PC-9 (cell line): ENCODE measurements at regions not wholly inside any gene's neighbourhood (a gene's known extent, or its start where the extent isn't known, plus 50 kb on each side); places are given as distances from the start of the nearest gene placed in this dataset.

Experiments used
- BruUV-seq: library from RNA; stranded (reverse); fragments of 400-500 nt; replicated peaks from 2 replicates; lab custom pipeline; 2021; lab: Mats Ljungman, UMichigan
- CTCF ChIA-PET: fragments of 300-600 bp; sonication (Branson Sonifier 250); formaldehyde crosslinking; loops from one replicate; lab custom pipeline; 2022; ENCODE audit warnings: antibody characterized with exemption; lab: Charles Lee
- POLR2A ChIA-PET: fragments of 300-600 bp; sonication (Branson Sonifier 250); formaldehyde crosslinking; loops from one replicate; lab custom pipeline; 2022; ENCODE audit warnings: antibody characterized with exemption; ENCODE audit not compliant: unreplicated experiment; lab: Charles Lee
- DNase-seq, 2 experiments: peaks; one replicate each; pipeline versions ENCODE4 v3.0.0 to v3.0.0-alpha.2; 2015 to 2022; ENCODE audit warnings: mixed read lengths in 1 of 2
- H2AFZ ChIP-seq: fragments of 200-600 bp; sonication (generic); 2 replicates; pipeline ENCODE4 v1.8.1; 2017; ENCODE audit warnings: antibody characterized with exemption
- H3F3A ChIP-seq: fragments of 200-600 bp; sonication (generic); 2 replicates; pipeline ENCODE4 v1.8.1; 2017; ENCODE audit warnings: antibody characterized with exemption, mild to moderate bottlenecking, low read depth; ENCODE audit not compliant: insufficient read depth
- H3K27ac ChIP-seq: fragments of 200-600 bp; sonication (generic); 2 replicates; pipeline ENCODE4 v1.6.1; 2016; ENCODE audit warnings: mixed run types
- H3K27me3 ChIP-seq: fragments of 200-600 bp; sonication (generic); 2 replicates; pipeline ENCODE4 v1.6.1; 2016; ENCODE audit warnings: low read depth, mixed run types; ENCODE audit not compliant: insufficient read depth
- H3K36me3 ChIP-seq: fragments of 200-600 bp; sonication (generic); 2 replicates; pipeline ENCODE4 v1.6.1; 2016; ENCODE audit warnings: low read depth, mixed run types
- H3K4me1 ChIP-seq: fragments of 200-600 bp; sonication (generic); replicated peaks from 2 replicates; pipeline ENCODE4 v1.6.1; 2016; ENCODE audit warnings: mixed run types; ENCODE audit not compliant: insufficient read depth
- H3K4me2 ChIP-seq: fragments of 200-600 bp; sonication (generic); 2 replicates; pipeline ENCODE4 v1.6.1; 2017; ENCODE audit warnings: mixed run types
- H3K4me3 ChIP-seq: fragments of 200-600 bp; sonication (generic); 2 replicates; pipeline ENCODE4 v1.6.1; 2016; ENCODE audit warnings: mixed run types
- H3K79me2 ChIP-seq: fragments of 200-600 bp; sonication (generic); 2 replicates; pipeline ENCODE4 v1.6.1; 2017; ENCODE audit warnings: low read depth, mixed run types
- H3K9me2 ChIP-seq: fragments of 200-600 bp; sonication (generic); 2 replicates; pipeline ENCODE4 v1.8.1; 2017; ENCODE audit warnings: mild to moderate bottlenecking; ENCODE audit not compliant: insufficient read depth
- H3K9me3 ChIP-seq: fragments of 200-600 bp; sonication (generic); 2 replicates; pipeline ENCODE4 v1.8.1; 2016; ENCODE audit warnings: low read depth; ENCODE audit not compliant: insufficient read depth
- H4K20me1 ChIP-seq: fragments of 200-600 bp; sonication (generic); 2 replicates; pipeline ENCODE4 v1.8.1; 2017; ENCODE audit not compliant: insufficient read depth
- CTCF ChIP-seq: fragments of 200-600 bp; sonication (generic); conservative IDR thresholded peaks from 2 replicates; pipeline ENCODE4 v1.6.1; 2017; ENCODE audit warnings: mixed run types, antibody characterized with exemption, mild to moderate bottlenecking, moderate library complexity
- EZH2 ChIP-seq: fragments of 200-600 bp; sonication (generic); IDR thresholded peaks from 2 replicates; pipeline ENCODE4 v1.8.0; 2017; ENCODE audit warnings: antibody characterized with exemption, low read depth
- intact Hi-C: fragments of 100-400 bp; cut with micrococcal nuclease; formaldehyde crosslinking; loops from one replicate; pipeline ENCODE4 v1.10.0; 2022; ENCODE audit not compliant: unreplicated experiment

DNA sequence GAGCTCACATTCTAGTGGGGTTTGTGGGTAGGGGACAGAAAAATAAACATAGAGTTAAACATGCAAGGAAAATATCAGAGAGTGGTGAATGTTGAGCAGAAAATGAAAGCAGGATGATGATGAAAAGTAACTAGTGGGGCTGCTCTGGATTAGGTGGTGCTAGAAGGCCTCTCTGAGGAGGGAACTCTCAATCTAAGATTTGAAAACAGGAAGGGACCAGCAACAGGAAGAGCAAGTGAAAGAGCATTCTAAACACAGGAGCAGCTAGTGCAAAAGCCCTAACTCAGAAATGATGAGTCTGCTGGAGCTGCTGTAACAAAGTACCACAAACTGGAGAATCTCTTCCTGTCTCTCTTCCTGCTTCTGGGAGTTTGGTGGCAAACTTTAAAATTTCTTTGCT is 468.6 kb upstream of the AGTR1 start:
- Histone ChIP-seq H3K4me1 (no peaks in the 10 kb centered on the region), H3K27ac (no peak overlapping the region), H3K9me2 (no peaks in the 10 kb centered on the region), H3K4me2 (no peak overlapping the region), H3K9me3 (no peaks in the 10 kb centered on the region), H3K36me3 (no peaks in the 10 kb centered on the region), H2AFZ (no peak overlapping the region), H3F3A (no peaks in the 10 kb centered on the region), H4K20me1 (no peaks in the 10 kb centered on the region), H3K4me3 (no peak overlapping the region), H3K79me2 (no peaks in the 10 kb centered on the region), H3K27me3 (no peaks in the 10 kb centered on the region)
- DNase-seq, result no peak
- CTCF ChIA-PET, result no interaction called here
- intact Hi-C loops, result no loop called here
- TF ChIP-seq EZH2 (no peak), CTCF (no peak)
- POLR2A ChIA-PET, result no interaction called here
- no TSS peak for BruUV-seq

GRCh38 chr3:148230473-148230872 is 467.2 kb upstream of the AGTR1 start:
- no peak overlapping the region for H2AFZ ChIP-seq
- no peaks in the 10 kb centered on the region for H3K9me2 ChIP-seq
- DNase-seq, result no peak
- no peaks in the 10 kb centered on the region for H3K9me3 ChIP-seq
- H3F3A ChIP-seq, result no peaks in the 10 kb centered on the region
- H3K27ac ChIP-seq, result no peak overlapping the region
- intact Hi-C loops, result no loop called here
- no peak overlapping the region for H3K4me3 ChIP-seq
- no peak for TF ChIP-seq EZH2
- no peak for TF ChIP-seq CTCF
- H4K20me1 ChIP-seq, result no peaks in the 10 kb centered on the region
- no peaks in the 10 kb centered on the region for H3K27me3 ChIP-seq
- no peaks in the 10 kb centered on the region for H3K79me2 ChIP-seq
- H3K36me3 ChIP-seq, result no peaks in the 10 kb centered on the region
- ChIA-PET CTCF (no interaction called here), POLR2A (interaction anchor here (0.6 kb wide), 1 partner anchor 1418 kb away, joined by 7 read pairs; no protein-coding TSS in a partner anchor)
- no TSS peak for BruUV-seq
- no peak overlapping the region for H3K4me2 ChIP-seq
- no peaks in the 10 kb centered on the region for H3K4me1 ChIP-seq

GRCh38 chr3:148232389-148232788 is 465.3 kb upstream of the AGTR1 start:
- no peaks in the 10 kb centered on the region for H3K27me3 ChIP-seq
- H3K4me1 ChIP-seq, result no peaks in the 10 kb centered on the region
- no peaks in the 10 kb centered on the region for H4K20me1 ChIP-seq
- intact Hi-C loops, result no loop called here
- no peaks in the 10 kb centered on the region for H3K9me3 ChIP-seq
- BruUV-seq, result no TSS peak
- no peak overlapping the region for H3K4me3 ChIP-seq
- no peak for DNase-seq
- ChIA-PET POLR2A (no interaction called here), CTCF (no interaction called here)
- H2AFZ ChIP-seq, result no peak overlapping the region
- H3K79me2 ChIP-seq, result no peaks in the 10 kb centered on the region
- TF ChIP-seq CTCF (no peak), EZH2 (no peak)
- no peaks in the 10 kb centered on the region for H3K36me3 ChIP-seq
- H3K9me2 ChIP-seq, result no peaks in the 10 kb centered on the region
- H3K4me2 ChIP-seq, result no peak overlapping the region
- H3F3A ChIP-seq, result no peaks in the 10 kb centered on the region
- no peak overlapping the region for H3K27ac ChIP-seq
